Panc1 (cell line): ENCODE measurements at regions not wholly inside any gene's neighbourhood (a gene's known extent, or its start where the extent isn't known, plus 50 kb on each side); places are given as distances from the start of the nearest gene placed in this dataset.

Experiments
- ATAC-seq: fragments of 200-7000 bp; cut with Tn5 transposase; 2 replicates; pipeline ENCODE4 v1.9.1; 2020; ENCODE audit warnings: mild to moderate bottlenecking, moderate library complexity
- BruUV-seq: library from RNA; stranded (reverse); fragments of 400-500 nt; replicated peaks from 2 replicates; lab custom pipeline; 2021; lab: Mats Ljungman, UMichigan
- CTCF ChIA-PET: fragments of 300-600 bp; sonication (Branson Sonifier 250); formaldehyde crosslinking; loops from one replicate; lab custom pipeline; 2022; ENCODE audit warnings: antibody characterized with exemption; lab: Charles Lee
- POLR2A ChIA-PET: fragments of 300-600 bp; sonication (Branson Sonifier 250); formaldehyde crosslinking; loops from one replicate; lab custom pipeline; 2022; ENCODE audit warnings: antibody characterized with exemption; lab: Charles Lee
- DNase-seq: peaks from one replicate; pipeline ENCODE4 v3.0.0-alpha.2; 2010; ENCODE audit warnings: low read depth, low spot score
- H3K27ac ChIP-seq: 2 replicates; pipeline ENCODE4 v1.5.1; 2011; ENCODE audit warnings: mild to moderate bottlenecking, low read length, inconsistent platforms
- H3K27me3 ChIP-seq: fragments of 200-500 bp; sonication (Bioruptor generic); 2 replicates; pipeline ENCODE4 v1.6.0; 2014; ENCODE audit warnings: low read length, inconsistent platforms; ENCODE audit not compliant: control insufficient read depth, insufficient read depth
- H3K36me3 ChIP-seq: fragments of 200-500 bp; sonication (Bioruptor generic); 2 replicates; pipeline ENCODE4 v1.5.1; 2014; ENCODE audit warnings: inconsistent platforms, mild to moderate bottlenecking, low read length, moderate library complexity; ENCODE audit not compliant: control insufficient read depth, insufficient read depth
- H3K4me1 ChIP-seq: 2 replicates; pipeline ENCODE4 v1.5.1; 2011; ENCODE audit warnings: inconsistent platforms, mild to moderate bottlenecking, low read length, moderate library complexity; ENCODE audit not compliant: control insufficient read depth, insufficient read depth
- H3K4me3 ChIP-seq, 2 experiments: 2 replicates each; pipeline ENCODE4 v1.5.1; 2011 to 2012; ENCODE audit warnings: low read depth in 2 of 2, low read length in 2 of 2, mild to moderate bottlenecking in 2 of 2, inconsistent platforms in 1 of 2, moderate library complexity in 1 of 2
- H3K9me3 ChIP-seq: fragments of 200-500 bp; sonication (Bioruptor generic); 2 replicates; pipeline ENCODE4 v1.5.1; 2014; ENCODE audit warnings: low read depth, mild to moderate bottlenecking, inconsistent platforms, low read length, moderate library complexity; ENCODE audit not compliant: control insufficient read depth, insufficient read depth
- CTCF ChIP-seq: fragments of 450-650 bp; IDR thresholded peaks from 2 replicates; pipeline ENCODE4 v1.5.1; 2017; ENCODE audit warnings: mild to moderate bottlenecking
- POLR2AphosphoS5 ChIP-seq: IDR thresholded peaks from 2 replicates; pipeline ENCODE4 v1.6.1; 2012; ENCODE audit warnings: mild to moderate bottlenecking, low read depth, low read length, moderate library complexity
- REST ChIP-seq, 2 experiments: IDR thresholded peaks; 2 replicates each; pipeline ENCODE4 v1.6.1; 2011 to 2012; ENCODE audit warnings: low read depth in 2 of 2, control low read depth in 1 of 2, low read length in 1 of 2, mild to moderate bottlenecking in 1 of 2, moderate library complexity in 1 of 2; ENCODE audit not compliant: insufficient read depth in 1 of 2
- SIN3A ChIP-seq: IDR thresholded peaks from 2 replicates; pipeline ENCODE4 v1.6.1; 2012; ENCODE audit warnings: low read depth, mild to moderate bottlenecking, low read length, moderate library complexity, borderline replicate concordance; ENCODE audit not compliant: insufficient read depth
- TCF7L2 ChIP-seq: IDR thresholded peaks from 2 replicates; pipeline ENCODE4 v1.6.1; 2011; ENCODE audit warnings: mild to moderate bottlenecking, low read depth, low read length, inconsistent platforms
- in situ Hi-C: cut with HindIII; loops from 2 replicates; pipeline ENCODE4 v1.10.0; 2016; ENCODE audit warnings: low sequenced_read_pairs, low pct_unique_long_range_greater_than_20kb
- intact Hi-C: fragments of 100-400 bp; cut with micrococcal nuclease; formaldehyde crosslinking; loops from one replicate; pipeline ENCODE4 v1.10.0; 2022; ENCODE audit not compliant: unreplicated experiment

GRCh38 chr4:185892165-185892564 is 80.2 kb upstream of the SORBS2 start:
- H3K36me3 ChIP-seq, result no peaks in the 10 kb centered on the region
- H3K4me3 ChIP-seq, result no peak overlapping the region
- POLR2A ChIA-PET, result no interaction called here
- intact Hi-C loops (no loop called here), in situ Hi-C loops (no loop called here)
- no peak overlapping the region for H3K27ac ChIP-seq
- no peaks in the 10 kb centered on the region for H3K27me3 ChIP-seq
- CTCF ChIA-PET, result no interaction called here
- no peak for TF ChIP-seq POLR2AphosphoS5
- no peak for TF ChIP-seq SIN3A
- no peak for TF ChIP-seq REST (IDR thresholded peaks at IDR 0.05; ENCODE audit: insufficient read depth in 1 of 2, low read depth in 2 of 2, low read length in 1 of 2)
- no peak for TF ChIP-seq CTCF
- TF ChIP-seq TCF7L2, result no peak
- H3K4me1 ChIP-seq, result no peaks in the 10 kb centered on the region
- H3K9me3 ChIP-seq, result no peaks in the 10 kb centered on the region
- ATAC-seq (no peak), DNase-seq (no peak)
- BruUV-seq, result no TSS peak

GRCh38 chr4:185893500-185893899 is 81.5 kb upstream of the SORBS2 start:
- H3K9me3 ChIP-seq, result no peaks in the 10 kb centered on the region
- ATAC-seq, result no peak
- H3K27ac ChIP-seq, result no peak overlapping the region
- no peak overlapping the region for H3K4me3 ChIP-seq
- POLR2A ChIA-PET, result interaction anchor here (0.6 kb wide), 1 partner anchor 252 kb away, joined by 7 read pairs; no protein-coding TSS in a partner anchor
- H3K4me1 ChIP-seq, result no peaks in the 10 kb centered on the region
- CTCF ChIA-PET, result no interaction called here
- TF ChIP-seq CTCF (no peak), SIN3A (no peak), POLR2AphosphoS5 (no peak)
- BruUV-seq, result no TSS peak
- H3K36me3 ChIP-seq, result no peaks in the 10 kb centered on the region
- in situ Hi-C loops (no loop called here), intact Hi-C loops (no loop called here)
- no peaks in the 10 kb centered on the region for H3K27me3 ChIP-seq
- DNase-seq, result no peak
